SU-DHL-6 (cell line): ENCODE measurements at regions not wholly inside any gene's neighbourhood (a gene's known extent, or its start where the extent isn't known, plus 50 kb on each side); places are given as distances from the start of the nearest gene placed in this dataset.

Experiments used
- H2AFZ ChIP-seq: fragments of 200-600 bp; sonication (generic); 2 replicates; pipeline ENCODE4 v1.6.1; 2014; ENCODE audit warnings: low read depth, mild to moderate bottlenecking, moderate library complexity, mixed read lengths, antibody characterized with exemption, low read length; ENCODE audit not compliant: severe bottlenecking
- H3F3A ChIP-seq: fragments of 200-600 bp; shearing (Covaris generic); 2 replicates; pipeline ENCODE4 v1.6.0; 2016; ENCODE audit warnings: antibody characterized with exemption, mild to moderate bottlenecking; ENCODE audit not compliant: insufficient read depth
- H3K27ac ChIP-seq: fragments of 200-600 bp; sonication (generic); 2 replicates; pipeline ENCODE4 v1.5.1; 2016; ENCODE audit warnings: low read depth, mild to moderate bottlenecking, low read length, moderate library complexity, mixed read lengths
- H3K27me3 ChIP-seq: fragments of 200-600 bp; sonication (generic), shearing (Covaris generic); 2 replicates; pipeline ENCODE4 v1.6.0; 2014; ENCODE audit warnings: mild to moderate bottlenecking, low read length
- H3K36me3 ChIP-seq: fragments of 200-600 bp; sonication (generic); 2 replicates; pipeline ENCODE4 v1.6.1; 2014; ENCODE audit warnings: mild to moderate bottlenecking, low read length, mixed read lengths
- H3K4me2 ChIP-seq: fragments of 300-600, 200-600 bp; shearing (Covaris generic), sonication (generic); 2 replicates; pipeline ENCODE4 v1.6.0; 2014; ENCODE audit warnings: low read length, low read depth, mild to moderate bottlenecking; ENCODE audit not compliant: poor library complexity, severe bottlenecking
- H3K4me3 ChIP-seq: fragments of 200-600 bp; sonication (generic); 2 replicates; pipeline ENCODE4 v1.5.1; 2014; ENCODE audit warnings: antibody characterized with exemption, low read length, mild to moderate bottlenecking, mixed read lengths; ENCODE audit not compliant: insufficient read depth, poor library complexity, severe bottlenecking
- H3K79me2 ChIP-seq: fragments of 200-600 bp; sonication (generic); 2 replicates; pipeline ENCODE4 v1.6.1; 2014; ENCODE audit warnings: mild to moderate bottlenecking, low read length, moderate library complexity; ENCODE audit not compliant: insufficient read depth
- H3K9ac ChIP-seq: fragments of 200-600 bp; sonication (generic); 2 replicates; pipeline ENCODE4 v1.7.0; 2014; ENCODE audit warnings: mild to moderate bottlenecking, low read length
- H3K9me2 ChIP-seq: fragments of 200-600 bp; sonication (generic); replicated peaks from 2 replicates; pipeline ENCODE4 v1.6.1; 2014; ENCODE audit warnings: low read length; ENCODE audit not compliant: insufficient read depth
- H3K9me3 ChIP-seq: fragments of 200-600 bp; sonication (generic); 2 replicates; pipeline ENCODE4 v1.6.1; 2014; ENCODE audit warnings: low read length, mixed read lengths; ENCODE audit not compliant: insufficient read depth
- H4K20me1 ChIP-seq: fragments of 200-600 bp; sonication (generic); 2 replicates; pipeline ENCODE4 v1.6.1; 2014; ENCODE audit warnings: low read depth, mild to moderate bottlenecking, antibody characterized with exemption, low read length, moderate library complexity, mixed read lengths
- CTCF ChIP-seq: fragments of 200-600 bp; sonication (generic); IDR thresholded peaks from one replicate; pipeline ENCODE4 v1.5.1; 2017; ENCODE audit warnings: antibody characterized with exemption, mild to moderate bottlenecking, low read length, moderate library complexity; ENCODE audit not compliant: insufficient read depth, poor library complexity, severe bottlenecking
- EZH2phosphoT487 ChIP-seq: fragments of 200-600 bp; sonication (generic), shearing (Covaris generic); conservative IDR thresholded peaks from 2 replicates; pipeline ENCODE4 v1.6.1; 2018; ENCODE audit warnings: mild to moderate bottlenecking, antibody characterized with exemption, low read length, moderate library complexity, mixed read lengths

- H3F3A ChIP-seq: no peaks in the 10 kb centered on the region
- H3K27ac ChIP-seq: no peak overlapping the region
- no peak overlapping the region for H3K4me3 ChIP-seq
- TF ChIP-seq EZH2phosphoT487: no peak
- TF ChIP-seq CTCF: no peak
- H3K9me2 ChIP-seq: no peaks in the 10 kb centered on the region
- no peaks in the 10 kb centered on the region for H3K79me2 ChIP-seq
- no peak overlapping the region for H3K9ac ChIP-seq
- no peaks in the 10 kb centered on the region for H3K36me3 ChIP-seq
- no peaks in the 10 kb centered on the region; the same call in 1 of the 2 replicates for H3K9me3 ChIP-seq
- H2AFZ ChIP-seq: no peak overlapping the region
- no peaks in the 10 kb centered on the region for H4K20me1 ChIP-seq
- no peak overlapping the region for H3K4me2 ChIP-seq
- H3K27me3 ChIP-seq: no peaks in the 10 kb centered on the region
These were observed 169.2 kb downstream of the SAMD5 start for GRCh38 chr6:147677647-147678046.

- no peak for TF ChIP-seq CTCF
- no peak for TF ChIP-seq EZH2phosphoT487
These were observed 169.8 kb downstream of the SAMD5 start for GRCh38 chr6:147678253-147678652.

GRCh38 chr6:147684906-147685305 lies 176.4 kb downstream of the SAMD5 start:
- Histone ChIP-seq H3K9ac (no peak overlapping the region), H3K4me3 (no peak overlapping the region), H2AFZ (no peak overlapping the region), H3K9me2 (no peaks in the 10 kb centered on the region), H3K9me3 (no peaks in the 10 kb centered on the region), H3F3A (no peaks in the 10 kb centered on the region), H3K27me3 (no peaks in the 10 kb centered on the region), H3K36me3 (no peaks in the 10 kb centered on the region), H4K20me1 (no peaks in the 10 kb centered on the region), H3K79me2 (no peaks in the 10 kb centered on the region), H3K4me2 (no peak overlapping the region), H3K27ac (no peak overlapping the region)
- TF ChIP-seq EZH2phosphoT487 (no peak), CTCF (no peak)

More at GRCh38 chr6:147678253-147678652, 169.8 kb downstream of the SAMD5 start:
- Histone ChIP-seq H3K36me3 (no peaks in the 10 kb centered on the region), H3K27ac (no peak overlapping the region), H3K79me2 (no peaks in the 10 kb centered on the region), H3K4me2 (no peak overlapping the region), H3K9me3 (no peaks in the 10 kb centered on the region; the same call in 1 of the 2 replicates), H3K27me3 (no peaks in the 10 kb centered on the region), H3K4me3 (no peak overlapping the region), H3K9me2 (no peaks in the 10 kb centered on the region), H2AFZ (no peak overlapping the region), H3K9ac (no peak overlapping the region), H3F3A (no peaks in the 10 kb centered on the region), H4K20me1 (no peaks in the 10 kb centered on the region)

- Histone ChIP-seq H2AFZ (no peak overlapping the region), H3K27me3 (no peaks in the 10 kb centered on the region), H3K79me2 (no peaks in the 10 kb centered on the region), H3K27ac (no peak overlapping the region), H3K36me3 (no peaks in the 10 kb centered on the region), H3K9me3 (no peaks in the 10 kb centered on the region), H3K4me2 (no peak overlapping the region), H3K9ac (no peak overlapping the region), H4K20me1 (no peaks in the 10 kb centered on the region), H3K9me2 (no peaks in the 10 kb centered on the region), H3F3A (no peaks in the 10 kb centered on the region), H3K4me3 (no peak overlapping the region)
- TF ChIP-seq EZH2phosphoT487: no peak
- TF ChIP-seq CTCF: no peak
These were observed 180.9 kb downstream of the SAMD5 start for GRCh38 chr6:147689398-147689797.
